SW 1271 (cell line): ENCODE measurements at regions not wholly inside any gene's neighbourhood (a gene's known extent, or its start where the extent isn't known, plus 50 kb on each side); places are given as distances from the start of the nearest gene placed in this dataset.

Source experiments
- DNase-seq, 2 experiments: peaks; one replicate each; lab custom pipeline; 2025; lab: John Stamatoyannopoulos, UW

GRCh38 chr10:63744060-63744941 is 223.1 kb downstream of the REEP3 start:
- DNase-seq, result no peak

GRCh38 chr10:63749915-63750314 is 228.7 kb downstream of the REEP3 start:
- no peak for DNase-seq

GRCh38 chr10:63751836-63752235 is 230.6 kb downstream of the REEP3 start:
- DNase-seq, result no peak

- no peak for DNase-seq
Measured at GRCh38 chr10:63752318-63752717, 231.1 kb downstream of the REEP3 start.

GRCh38 chr10:63753808-63754207 is 232.6 kb downstream of the REEP3 start:
- no peak for DNase-seq

GRCh38 chr10:63755441-63755840 is 234.2 kb downstream of the REEP3 start:
- DNase-seq, result no peak

GRCh38 chr10:63757067-63757466 is 235.9 kb downstream of the REEP3 start:
- no peak for DNase-seq

- DNase-seq, result no peak
Measured at GRCh38 chr10:63758080-63758479, 236.9 kb downstream of the REEP3 start.

- no peak for DNase-seq
Measured at GRCh38 chr10:63759335-63759734, 238.1 kb downstream of the REEP3 start.

GRCh38 chr10:63760034-63760707 is 239.0 kb downstream of the REEP3 start:
- DNase-seq, result no peak

GRCh38 chr10:63760708-63761047 is 239.5 kb downstream of the REEP3 start:
- no peak for DNase-seq

GRCh38 chr10:63761243-63761642 is 240.0 kb downstream of the REEP3 start:
- DNase-seq, result no peak

GRCh38 chr10:63763744-63764143 is 242.5 kb downstream of the REEP3 start:
- DNase-seq, result no peak

- no peak for DNase-seq
Measured at GRCh38 chr10:63765126-63765525, 243.9 kb downstream of the REEP3 start.

- no peak for DNase-seq
Measured at GRCh38 chr10:63766745-63767137, 245.5 kb downstream of the REEP3 start.

GRCh38 chr10:63767138-63767801 is 246.1 kb downstream of the REEP3 start:
- peak in 1 of 2 experiments; percentile 20 for DNase-seq

GRCh38 chr10:63769367-63769766 is 248.2 kb downstream of the REEP3 start:
- DNase-seq, result no peak

- no peak for DNase-seq
Measured at GRCh38 chr10:63770523-63770922, 249.3 kb downstream of the REEP3 start.

- no peak for DNase-seq
Measured at GRCh38 chr10:63772491-63772890, 251.3 kb downstream of the REEP3 start.

- DNase-seq, result no peak
Measured at GRCh38 chr10:63773106-63773505, 251.9 kb downstream of the REEP3 start.

- DNase-seq, result no peak
Measured at GRCh38 chr10:63773962-63774361, 252.8 kb downstream of the REEP3 start.

- no peak for DNase-seq
Measured at GRCh38 chr10:63780101-63780500, 258.9 kb downstream of the REEP3 start.

GRCh38 chr10:63781226-63781625 is 260.0 kb downstream of the REEP3 start:
- no peak for DNase-seq
